ENCODE measurements at regions not wholly inside any gene's neighbourhood (a gene's known extent, or its start where the extent isn't known, plus 50 kb on each side); places are given as distances from the start of the nearest gene placed in this dataset.

- no peak for TF ChIP-seq EP300 (IDR thresholded peaks at IDR 0.05; ENCODE audit: borderline replicate concordance)
- no peak for TF ChIP-seq EGR1 (IDR thresholded peaks at IDR 0.05)
- no peak for TF ChIP-seq TAF1 (IDR thresholded peaks at IDR 0.05; ENCODE audit: low read depth)
- TF ChIP-seq, protein P1, sequence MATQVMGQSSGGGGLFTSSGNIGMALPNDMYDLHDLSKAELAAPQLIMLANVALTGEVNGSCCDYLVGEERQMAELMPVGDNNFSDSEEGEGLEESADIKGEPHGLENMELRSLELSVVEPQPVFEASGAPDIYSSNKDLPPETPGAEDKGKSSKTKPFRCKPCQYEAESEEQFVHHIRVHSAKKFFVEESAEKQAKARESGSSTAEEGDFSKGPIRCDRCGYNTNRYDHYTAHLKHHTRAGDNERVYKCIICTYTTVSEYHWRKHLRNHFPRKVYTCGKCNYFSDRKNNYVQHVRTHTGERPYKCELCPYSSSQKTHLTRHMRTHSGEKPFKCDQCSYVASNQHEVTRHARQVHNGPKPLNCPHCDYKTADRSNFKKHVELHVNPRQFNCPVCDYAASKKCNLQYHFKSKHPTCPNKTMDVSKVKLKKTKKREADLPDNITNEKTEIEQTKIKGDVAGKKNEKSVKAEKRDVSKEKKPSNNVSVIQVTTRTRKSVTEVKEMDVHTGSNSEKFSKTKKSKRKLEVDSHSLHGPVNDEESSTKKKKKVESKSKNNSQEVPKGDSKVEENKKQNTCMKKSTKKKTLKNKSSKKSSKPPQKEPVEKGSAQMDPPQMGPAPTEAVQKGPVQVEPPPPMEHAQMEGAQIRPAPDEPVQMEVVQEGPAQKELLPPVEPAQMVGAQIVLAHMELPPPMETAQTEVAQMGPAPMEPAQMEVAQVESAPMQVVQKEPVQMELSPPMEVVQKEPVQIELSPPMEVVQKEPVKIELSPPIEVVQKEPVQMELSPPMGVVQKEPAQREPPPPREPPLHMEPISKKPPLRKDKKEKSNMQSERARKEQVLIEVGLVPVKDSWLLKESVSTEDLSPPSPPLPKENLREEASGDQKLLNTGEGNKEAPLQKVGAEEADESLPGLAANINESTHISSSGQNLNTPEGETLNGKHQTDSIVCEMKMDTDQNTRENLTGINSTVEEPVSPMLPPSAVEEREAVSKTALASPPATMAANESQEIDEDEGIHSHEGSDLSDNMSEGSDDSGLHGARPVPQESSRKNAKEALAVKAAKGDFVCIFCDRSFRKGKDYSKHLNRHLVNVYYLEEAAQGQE (IDR thresholded peaks at IDR 0.05; ENCODE audit: low read depth): no peak
- no peak for TF ChIP-seq USF1 (IDR thresholded peaks at IDR 0.05)
- no peak for TF ChIP-seq CEBPB (IDR thresholded peaks at IDR 0.05)
- no peak for TF ChIP-seq CREB1 (IDR thresholded peaks at IDR 0.05; ENCODE audit: low read depth)
- no peak for TF ChIP-seq RAD21 (IDR thresholded peaks at IDR 0.05; ENCODE audit: low read depth)
- TF ChIP-seq TCF12 (IDR thresholded peaks at IDR 0.05; ENCODE audit: low read depth): no peak
- TF ChIP-seq, protein P2, sequence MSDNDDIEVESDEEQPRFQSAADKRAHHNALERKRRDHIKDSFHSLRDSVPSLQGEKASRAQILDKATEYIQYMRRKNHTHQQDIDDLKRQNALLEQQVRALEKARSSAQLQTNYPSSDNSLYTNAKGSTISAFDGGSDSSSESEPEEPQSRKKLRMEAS (IDR thresholded peaks at IDR 0.05): no peak
- no peak for TF ChIP-seq ZBTB7A (IDR thresholded peaks at IDR 0.05; ENCODE audit: low read depth)
- TF ChIP-seq FOXM1 (IDR thresholded peaks at IDR 0.05; ENCODE audit: borderline replicate concordance, low read depth): no peak
- TF ChIP-seq NFIC (IDR thresholded peaks at IDR 0.05): no peak
- TF ChIP-seq YY1 (IDR thresholded peaks at IDR 0.05; ENCODE audit: low read depth): no peak
Observed at GRCh38 chr3:73710340-73710739, 85.6 kb upstream of the PDZRN3 start.

- TF ChIP-seq, protein P2 (IDR thresholded peaks at IDR 0.05): no peak
- TF ChIP-seq USF1 (IDR thresholded peaks at IDR 0.05) (no peak), YY1 (IDR thresholded peaks at IDR 0.05; ENCODE audit: low read depth) (no peak), ZBTB7A (IDR thresholded peaks at IDR 0.05; ENCODE audit: low read depth) (no peak), EGR1 (IDR thresholded peaks at IDR 0.05) (no peak), RAD21 (IDR thresholded peaks at IDR 0.05; ENCODE audit: low read depth) (no peak), CREB1 (IDR thresholded peaks at IDR 0.05; ENCODE audit: low read depth) (no peak), FOXM1 (IDR thresholded peaks at IDR 0.05; ENCODE audit: borderline replicate concordance, low read depth) (no peak), EP300 (IDR thresholded peaks at IDR 0.05; ENCODE audit: borderline replicate concordance) (no peak), TCF12 (IDR thresholded peaks at IDR 0.05; ENCODE audit: low read depth) (no peak), CEBPB (IDR thresholded peaks at IDR 0.05) (no peak), TEAD4 (IDR thresholded peaks at IDR 0.05) (no peak), NFIC (IDR thresholded peaks at IDR 0.05) (no peak), TAF1 (IDR thresholded peaks at IDR 0.05; ENCODE audit: low read depth) (no peak)
- TF ChIP-seq, protein P1 (IDR thresholded peaks at IDR 0.05; ENCODE audit: low read depth): no peak
Observed at GRCh38 chr3:73709712-73710111, 85.0 kb upstream of the PDZRN3 start.

- TF ChIP-seq YY1 (IDR thresholded peaks at IDR 0.05; ENCODE audit: low read depth): no peak
- no peak for TF ChIP-seq NFIC (IDR thresholded peaks at IDR 0.05)
- no peak for TF ChIP-seq FOXM1 (IDR thresholded peaks at IDR 0.05; ENCODE audit: borderline replicate concordance, low read depth)
- TF ChIP-seq USF1 (IDR thresholded peaks at IDR 0.05): no peak
- TF ChIP-seq, protein P2 (IDR thresholded peaks at IDR 0.05): no peak
- no peak for TF ChIP-seq ZBTB7A (IDR thresholded peaks at IDR 0.05; ENCODE audit: low read depth)
- no peak for TF ChIP-seq EGR1 (IDR thresholded peaks at IDR 0.05)
- TF ChIP-seq RAD21 (IDR thresholded peaks at IDR 0.05; ENCODE audit: low read depth): no peak
- no peak for TF ChIP-seq TEAD4 (IDR thresholded peaks at IDR 0.05)
- no peak for TF ChIP-seq TAF1 (IDR thresholded peaks at IDR 0.05; ENCODE audit: low read depth)
- TF ChIP-seq CEBPB (IDR thresholded peaks at IDR 0.05): no peak
Observed at GRCh38 chr3:73708956-73709355, 84.2 kb upstream of the PDZRN3 start.

- TF ChIP-seq CREB1 (IDR thresholded peaks at IDR 0.05; ENCODE audit: low read depth) (no peak), TEAD4 (IDR thresholded peaks at IDR 0.05) (no peak), RAD21 (IDR thresholded peaks at IDR 0.05; ENCODE audit: low read depth) (no peak)
- TF ChIP-seq, protein P2 (IDR thresholded peaks at IDR 0.05): no peak
Observed at GRCh38 chr3:73707772-73708171, 83.0 kb upstream of the PDZRN3 start.

GRCh38 chr3:73706771-73707170 lies 82.0 kb upstream of the PDZRN3 start:
- no peak for TF ChIP-seq CREB1 (IDR thresholded peaks at IDR 0.05; ENCODE audit: low read depth)
- TF ChIP-seq ZBTB7A (IDR thresholded peaks at IDR 0.05; ENCODE audit: low read depth): no peak
- no peak for TF ChIP-seq TAF1 (IDR thresholded peaks at IDR 0.05; ENCODE audit: low read depth)
- TF ChIP-seq EGR1 (IDR thresholded peaks at IDR 0.05): no peak
- TF ChIP-seq TEAD4 (IDR thresholded peaks at IDR 0.05): no peak
- no peak for TF ChIP-seq TCF12 (IDR thresholded peaks at IDR 0.05; ENCODE audit: low read depth)
- TF ChIP-seq, protein P2 (IDR thresholded peaks at IDR 0.05): no peak
- TF ChIP-seq, protein P1 (IDR thresholded peaks at IDR 0.05; ENCODE audit: low read depth): no peak
- no peak for TF ChIP-seq USF1 (IDR thresholded peaks at IDR 0.05)
- no peak for TF ChIP-seq YY1 (IDR thresholded peaks at IDR 0.05; ENCODE audit: low read depth)

Measured in Ishikawa (cell line).